ENCODE measurements at regions not wholly inside any gene's neighbourhood (a gene's known extent, or its start where the extent isn't known, plus 50 kb on each side); places are given as distances from the start of the nearest gene placed in this dataset.

DNA sequence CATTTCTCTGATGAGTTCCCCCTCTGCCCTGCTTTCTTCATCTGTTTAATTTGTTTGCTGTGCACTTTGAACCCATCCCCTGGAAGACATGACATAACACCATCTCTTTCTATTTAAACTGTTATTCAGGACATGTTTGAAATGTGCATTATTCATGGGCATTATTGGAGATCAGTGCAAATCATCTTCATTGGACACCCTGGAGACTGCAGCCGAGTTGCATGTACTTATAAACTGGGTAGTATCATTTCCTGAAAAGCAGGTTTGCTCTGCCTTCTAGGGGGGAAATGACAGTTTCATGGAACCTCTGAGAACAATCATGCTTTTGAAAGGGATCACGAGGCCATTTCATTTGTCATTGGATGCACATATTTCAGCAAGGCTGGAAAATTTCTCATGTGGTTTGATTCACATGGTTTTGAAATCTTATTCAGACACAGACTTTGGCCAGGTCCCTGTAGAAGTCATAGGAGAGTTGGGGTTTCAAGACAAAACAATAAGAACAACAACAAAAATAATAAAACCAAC is 462.8 kb upstream of the MEX3C start:
- no peak for DNase-seq (ENCODE audit: low read depth in 1 of 2, low spot score in 1 of 2)
- H3K27me3 ChIP-seq (ENCODE audit: insufficient read depth, poor library complexity, severe bottlenecking), result peaks cover 3% of the 10 kb centered on the region
- TF ChIP-seq POLR2AphosphoS5 (IDR thresholded peaks at IDR 0.05; ENCODE audit: low read depth) (no peak), GABPA (IDR thresholded peaks at IDR 0.05; ENCODE audit: low read depth) (no peak), SPI1 (IDR thresholded peaks at IDR 0.05; ENCODE audit: borderline replicate concordance, low read depth) (no peak)
- TF ChIP-seq, protein P1, sequence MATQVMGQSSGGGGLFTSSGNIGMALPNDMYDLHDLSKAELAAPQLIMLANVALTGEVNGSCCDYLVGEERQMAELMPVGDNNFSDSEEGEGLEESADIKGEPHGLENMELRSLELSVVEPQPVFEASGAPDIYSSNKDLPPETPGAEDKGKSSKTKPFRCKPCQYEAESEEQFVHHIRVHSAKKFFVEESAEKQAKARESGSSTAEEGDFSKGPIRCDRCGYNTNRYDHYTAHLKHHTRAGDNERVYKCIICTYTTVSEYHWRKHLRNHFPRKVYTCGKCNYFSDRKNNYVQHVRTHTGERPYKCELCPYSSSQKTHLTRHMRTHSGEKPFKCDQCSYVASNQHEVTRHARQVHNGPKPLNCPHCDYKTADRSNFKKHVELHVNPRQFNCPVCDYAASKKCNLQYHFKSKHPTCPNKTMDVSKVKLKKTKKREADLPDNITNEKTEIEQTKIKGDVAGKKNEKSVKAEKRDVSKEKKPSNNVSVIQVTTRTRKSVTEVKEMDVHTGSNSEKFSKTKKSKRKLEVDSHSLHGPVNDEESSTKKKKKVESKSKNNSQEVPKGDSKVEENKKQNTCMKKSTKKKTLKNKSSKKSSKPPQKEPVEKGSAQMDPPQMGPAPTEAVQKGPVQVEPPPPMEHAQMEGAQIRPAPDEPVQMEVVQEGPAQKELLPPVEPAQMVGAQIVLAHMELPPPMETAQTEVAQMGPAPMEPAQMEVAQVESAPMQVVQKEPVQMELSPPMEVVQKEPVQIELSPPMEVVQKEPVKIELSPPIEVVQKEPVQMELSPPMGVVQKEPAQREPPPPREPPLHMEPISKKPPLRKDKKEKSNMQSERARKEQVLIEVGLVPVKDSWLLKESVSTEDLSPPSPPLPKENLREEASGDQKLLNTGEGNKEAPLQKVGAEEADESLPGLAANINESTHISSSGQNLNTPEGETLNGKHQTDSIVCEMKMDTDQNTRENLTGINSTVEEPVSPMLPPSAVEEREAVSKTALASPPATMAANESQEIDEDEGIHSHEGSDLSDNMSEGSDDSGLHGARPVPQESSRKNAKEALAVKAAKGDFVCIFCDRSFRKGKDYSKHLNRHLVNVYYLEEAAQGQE (IDR thresholded peaks at IDR 0.05; ENCODE audit: insufficient replicate concordance, low read depth), result no peak
- TF ChIP-seq, protein P2, sequence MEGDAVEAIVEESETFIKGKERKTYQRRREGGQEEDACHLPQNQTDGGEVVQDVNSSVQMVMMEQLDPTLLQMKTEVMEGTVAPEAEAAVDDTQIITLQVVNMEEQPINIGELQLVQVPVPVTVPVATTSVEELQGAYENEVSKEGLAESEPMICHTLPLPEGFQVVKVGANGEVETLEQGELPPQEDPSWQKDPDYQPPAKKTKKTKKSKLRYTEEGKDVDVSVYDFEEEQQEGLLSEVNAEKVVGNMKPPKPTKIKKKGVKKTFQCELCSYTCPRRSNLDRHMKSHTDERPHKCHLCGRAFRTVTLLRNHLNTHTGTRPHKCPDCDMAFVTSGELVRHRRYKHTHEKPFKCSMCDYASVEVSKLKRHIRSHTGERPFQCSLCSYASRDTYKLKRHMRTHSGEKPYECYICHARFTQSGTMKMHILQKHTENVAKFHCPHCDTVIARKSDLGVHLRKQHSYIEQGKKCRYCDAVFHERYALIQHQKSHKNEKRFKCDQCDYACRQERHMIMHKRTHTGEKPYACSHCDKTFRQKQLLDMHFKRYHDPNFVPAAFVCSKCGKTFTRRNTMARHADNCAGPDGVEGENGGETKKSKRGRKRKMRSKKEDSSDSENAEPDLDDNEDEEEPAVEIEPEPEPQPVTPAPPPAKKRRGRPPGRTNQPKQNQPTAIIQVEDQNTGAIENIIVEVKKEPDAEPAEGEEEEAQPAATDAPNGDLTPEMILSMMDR (IDR thresholded peaks at IDR 0.05; ENCODE audit: insufficient read depth, low read length), result no peak
- H3K4me3 ChIP-seq (replicated peaks; ENCODE audit: insufficient read depth, low read length), result no peak overlapping the region
- no peak overlapping the region for H3K27ac ChIP-seq (replicated peaks)

DNA sequence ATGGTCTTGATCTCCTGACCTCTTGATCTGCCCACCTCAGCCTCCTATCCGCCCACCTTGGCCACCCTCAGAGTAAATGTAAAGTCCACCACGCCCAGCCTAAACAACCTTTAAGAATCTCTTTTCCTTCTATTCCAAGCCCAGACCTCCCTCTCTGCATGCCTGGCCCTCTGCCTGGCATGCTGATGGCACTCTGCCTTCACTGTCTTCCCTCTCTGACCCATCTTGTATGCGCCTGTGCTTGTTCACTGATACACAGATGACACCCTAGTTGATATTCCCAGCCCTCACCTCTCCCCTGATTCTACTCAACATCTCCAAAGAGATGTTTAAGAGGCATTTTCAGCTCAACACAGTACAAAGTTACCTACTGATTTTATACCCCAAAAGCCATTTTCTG is 466.8 kb upstream of the MEX3C start:
- H3K27ac ChIP-seq (replicated peaks), result no peak overlapping the region
- no peak for TF ChIP-seq GABPA (IDR thresholded peaks at IDR 0.05; ENCODE audit: low read depth)
- H3K27me3 ChIP-seq (ENCODE audit: insufficient read depth, poor library complexity, severe bottlenecking), result no peaks in the 10 kb centered on the region
- H3K4me3 ChIP-seq (replicated peaks; ENCODE audit: insufficient read depth, low read length), result no peak overlapping the region
- DNase-seq (ENCODE audit: low read depth in 1 of 2, low spot score in 1 of 2), result no peak

DNA sequence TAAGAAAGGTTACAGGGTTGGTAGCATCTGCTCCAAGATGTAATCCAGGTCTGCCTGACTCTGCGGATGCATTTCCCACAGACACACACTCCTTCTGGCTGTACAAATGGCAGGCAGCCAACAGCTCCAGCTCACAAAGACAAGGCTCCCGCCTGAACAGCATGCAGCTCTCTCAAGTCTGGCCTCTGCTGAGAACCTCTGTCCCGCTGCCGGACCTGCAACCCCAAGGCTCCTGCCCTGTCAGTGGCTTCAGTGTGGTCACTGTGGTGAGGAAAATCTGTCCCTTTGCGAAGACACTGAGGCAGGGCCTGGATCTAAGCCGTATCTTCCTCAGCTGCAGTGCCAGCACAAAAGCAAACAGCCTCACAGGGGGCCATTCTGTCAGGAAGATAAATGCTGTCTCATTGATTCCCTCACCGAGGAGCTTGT is 469.3 kb upstream of the MEX3C start:
- Histone ChIP-seq H3K4me3 (replicated peaks; ENCODE audit: insufficient read depth, low read length) (no peak overlapping the region), H3K27me3 (ENCODE audit: insufficient read depth, poor library complexity, severe bottlenecking) (no peaks in the 10 kb centered on the region), H3K27ac (replicated peaks) (no peak overlapping the region)
- DNase-seq (ENCODE audit: low read depth in 1 of 2, low spot score in 1 of 2), result no peak
- TF ChIP-seq POLR2AphosphoS5 (IDR thresholded peaks at IDR 0.05; ENCODE audit: low read depth), result no peak
- TF ChIP-seq SPI1 (IDR thresholded peaks at IDR 0.05; ENCODE audit: borderline replicate concordance, low read depth), result no peak
- TF ChIP-seq, protein P1 (IDR thresholded peaks at IDR 0.05; ENCODE audit: insufficient replicate concordance, low read depth), result no peak

DNA sequence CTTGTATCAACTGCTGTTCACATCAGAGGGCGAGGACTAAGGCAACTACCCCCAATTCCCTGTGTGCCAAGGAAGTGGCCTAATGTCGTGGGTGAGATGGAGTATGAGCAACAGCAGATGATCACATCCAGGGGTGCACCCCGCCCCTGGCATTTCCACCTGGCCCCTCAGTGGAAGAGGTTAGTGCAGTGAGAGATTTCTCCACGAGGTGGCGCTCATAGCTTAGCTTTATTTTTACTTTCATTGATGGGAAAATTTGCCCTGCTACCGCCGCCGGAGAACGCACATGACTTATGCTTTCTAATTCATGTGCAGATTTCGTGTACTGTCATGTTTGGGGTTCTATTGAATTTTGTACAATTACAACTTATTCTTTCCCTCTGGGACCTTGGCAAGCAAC is 470.6 kb upstream of the MEX3C start:
- H3K27me3 ChIP-seq (ENCODE audit: insufficient read depth, poor library complexity, severe bottlenecking), result no peaks in the 10 kb centered on the region
- no peak overlapping the region for H3K27ac ChIP-seq (replicated peaks)
- no peak overlapping the region for H3K4me3 ChIP-seq (replicated peaks; ENCODE audit: insufficient read depth, low read length)
- no peak for TF ChIP-seq POLR2AphosphoS5 (IDR thresholded peaks at IDR 0.05; ENCODE audit: low read depth)
- TF ChIP-seq GABPA (IDR thresholded peaks at IDR 0.05; ENCODE audit: low read depth), result no peak
- TF ChIP-seq, protein P1 (IDR thresholded peaks at IDR 0.05; ENCODE audit: insufficient replicate concordance, low read depth), result no peak
- TF ChIP-seq SPI1 (IDR thresholded peaks at IDR 0.05; ENCODE audit: borderline replicate concordance, low read depth), result no peak
- TF ChIP-seq, protein P2 (IDR thresholded peaks at IDR 0.05; ENCODE audit: insufficient read depth, low read length), result peak; percentile 89
- DNase-seq (ENCODE audit: low read depth in 1 of 2, low spot score in 1 of 2), result peak; percentile 21 to 55

All from HL-60 (cell line).